ENCODE measurements at regions not wholly inside any gene's neighbourhood (a gene's known extent, or its start where the extent isn't known, plus 50 kb on each side); places are given as distances from the start of the nearest gene placed in this dataset.

GRCh38 chr13:85216576-85216975, 582.6 kb downstream of the SLITRK6 start:
- no peak overlapping the region for H3K27ac ChIP-seq
- no peak overlapping the region for H3K4me3 ChIP-seq
- no peaks in the 10 kb centered on the region for H3K36me3 ChIP-seq
- H3K9me3 ChIP-seq: no peaks in the 10 kb centered on the region
- intact Hi-C loops (cut with DNase I; ENCODE audit: low total_unique reads): no loop called here
- DNase-seq: no peak
- no peaks in the 10 kb centered on the region for H3K27me3 ChIP-seq
- H3K4me1 ChIP-seq: no peaks in the 10 kb centered on the region
- TF ChIP-seq CTCF (IDR thresholded peaks at IDR 0.05): no peak
- TF ChIP-seq POLR2A (IDR thresholded peaks at IDR 0.05): no peak
- no peak for TF ChIP-seq POLR2AphosphoS5 (IDR thresholded peaks at IDR 0.05)
- no peak for TF ChIP-seq EP300 (IDR thresholded peaks at IDR 0.05)

GRCh38 chr13:85212692-85213091, 586.5 kb downstream of the SLITRK6 start:
- H3K4me1 ChIP-seq: no peaks in the 10 kb centered on the region
- DNase-seq: no peak
- intact Hi-C loops (cut with DNase I; ENCODE audit: low total_unique reads): no loop called here

GRCh38 chr13:85204668-85205344, 594.4 kb downstream of the SLITRK6 start:
- H3K4me3 ChIP-seq: peak overlapping the region in 1 of 4 donors; percentile 15
- H3K27me3 ChIP-seq: no peaks in the 10 kb centered on the region
- H3K9me3 ChIP-seq: peaks cover 0 to 29% (median 4%) of the 10 kb centered on the region in 4 donors
- WGBS, 5 donors: 70 to 93% (median 85%) methylated on average over 31 to 53 of the region's 53 CpGs
- intact Hi-C loops (cut with DNase I; ENCODE audit: low total_unique reads): no loop called here
- no peak for DNase-seq
- no peak overlapping the region for H3K27ac ChIP-seq
- no peaks in the 10 kb centered on the region for H3K36me3 ChIP-seq
- TF ChIP-seq POLR2A (IDR thresholded peaks at IDR 0.05) (no peak), CTCF (IDR thresholded peaks at IDR 0.05) (no peak), EP300 (IDR thresholded peaks at IDR 0.05) (no peak), POLR2AphosphoS5 (IDR thresholded peaks at IDR 0.05) (no peak)
- no peaks in the 10 kb centered on the region for H3K4me1 ChIP-seq

More at GRCh38 chr13:85212692-85213091, 586.5 kb downstream of the SLITRK6 start:
- Histone ChIP-seq H3K36me3 (no peaks in the 10 kb centered on the region), H3K4me3 (no peak overlapping the region), H3K9me3 (peaks cover 0 to 6% (median 0%) of the 10 kb centered on the region in 4 donors), H3K27ac (no peak overlapping the region), H3K27me3 (no peaks in the 10 kb centered on the region)
- 60 to 94% (median 74%) methylated on average over 2 of the region's 2 CpGs for WGBS, 5 donors
- no peak for TF ChIP-seq POLR2AphosphoS5 (IDR thresholded peaks at IDR 0.05)
- TF ChIP-seq EP300 (IDR thresholded peaks at IDR 0.05): no peak
- no peak for TF ChIP-seq CTCF (IDR thresholded peaks at IDR 0.05)
- no peak for TF ChIP-seq POLR2A (IDR thresholded peaks at IDR 0.05)

GRCh38 chr13:85197431-85197830, 601.8 kb downstream of the SLITRK6 start:
- no peak overlapping the region for H3K4me3 ChIP-seq

More at GRCh38 chr13:85197431-85197830, 601.8 kb downstream of the SLITRK6 start:
- Histone ChIP-seq H3K36me3 (no peaks in the 10 kb centered on the region), H3K27ac (no peak overlapping the region), H3K4me1 (no peaks in the 10 kb centered on the region), H3K27me3 (no peaks in the 10 kb centered on the region), H3K9me3 (peaks cover 0 to 8% (median 0%) of the 10 kb centered on the region in 4 donors)
- DNase-seq: no peak
- intact Hi-C loops (cut with DNase I; ENCODE audit: low total_unique reads): no loop called here
- WGBS, 5 donors: 63 to 79% (median 65%) methylated on average over 1 of the region's 1 CpG
- TF ChIP-seq EP300 (IDR thresholded peaks at IDR 0.05): no peak
- no peak for TF ChIP-seq POLR2AphosphoS5 (IDR thresholded peaks at IDR 0.05)
- no peak for TF ChIP-seq CTCF (IDR thresholded peaks at IDR 0.05)
- TF ChIP-seq POLR2A (IDR thresholded peaks at IDR 0.05): no peak

Data from stomach (tissue), 8 donors.